Spleen (tissue), 7 donors: ENCODE measurements at regions not wholly inside any gene's neighbourhood (a gene's known extent, or its start where the extent isn't known, plus 50 kb on each side); places are given as distances from the start of the nearest gene placed in this dataset.

ENCODE experiments used
- POLR2A ChIP-seq, 3 donors: fragments of 450-650 bp; IDR thresholded peaks; one replicate each; pipeline ENCODE4 v1.5.1; 2017; ENCODE audit warnings: antibody characterized with exemption in 3 of 3, mild to moderate bottlenecking in 1 of 3
- TF ChIP-seq, protein P1 (sequence below), 11 experiments: fragments of 200-600 bp in 7 of 11; fragments of 450-650 bp in 4 of 11; sonication (generic) in 4 of 11; IDR thresholded peaks in 8 of 11; conservative IDR thresholded peaks in 3 of 11; 1 replicate in 7 of 11; 2 replicates in 4 of 11; pipeline versions ENCODE4 v1.4.0 to v1.8.0; 2016 to 2021; ENCODE audit warnings: antibody characterized with exemption in 11 of 11, inconsistent platforms in 4 of 11, mild to moderate bottlenecking in 1 of 11
- donor health status: DM: no; HTN: no; CAD: no; lungs with moderate emphysema.
- donor health status: DM: no; HTN: no; CAD: no.
- donor health status: DM: no; HTN: no; CAD: no.

- TF ChIP-seq, protein P1, sequence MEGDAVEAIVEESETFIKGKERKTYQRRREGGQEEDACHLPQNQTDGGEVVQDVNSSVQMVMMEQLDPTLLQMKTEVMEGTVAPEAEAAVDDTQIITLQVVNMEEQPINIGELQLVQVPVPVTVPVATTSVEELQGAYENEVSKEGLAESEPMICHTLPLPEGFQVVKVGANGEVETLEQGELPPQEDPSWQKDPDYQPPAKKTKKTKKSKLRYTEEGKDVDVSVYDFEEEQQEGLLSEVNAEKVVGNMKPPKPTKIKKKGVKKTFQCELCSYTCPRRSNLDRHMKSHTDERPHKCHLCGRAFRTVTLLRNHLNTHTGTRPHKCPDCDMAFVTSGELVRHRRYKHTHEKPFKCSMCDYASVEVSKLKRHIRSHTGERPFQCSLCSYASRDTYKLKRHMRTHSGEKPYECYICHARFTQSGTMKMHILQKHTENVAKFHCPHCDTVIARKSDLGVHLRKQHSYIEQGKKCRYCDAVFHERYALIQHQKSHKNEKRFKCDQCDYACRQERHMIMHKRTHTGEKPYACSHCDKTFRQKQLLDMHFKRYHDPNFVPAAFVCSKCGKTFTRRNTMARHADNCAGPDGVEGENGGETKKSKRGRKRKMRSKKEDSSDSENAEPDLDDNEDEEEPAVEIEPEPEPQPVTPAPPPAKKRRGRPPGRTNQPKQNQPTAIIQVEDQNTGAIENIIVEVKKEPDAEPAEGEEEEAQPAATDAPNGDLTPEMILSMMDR (IDR thresholded peaks at IDR 0.05 in 8 of 11, conservative IDR thresholded peaks at IDR 0.05 in 3 of 11), result no peak
- no peak for TF ChIP-seq POLR2A (IDR thresholded peaks at IDR 0.05)
Observed at GRCh38 chr15:37425541-37425940, 325.2 kb upstream of the MEIS2 start.
